ENCODE measurements at regions not wholly inside any gene's neighbourhood (a gene's known extent, or its start where the extent isn't known, plus 50 kb on each side); places are given as distances from the start of the nearest gene placed in this dataset.

GRCh38 chr12:77493302-77494168, 337.2 kb upstream of the NAV3 start:
- no peak for DNase-seq (ENCODE audit: low spot score)

GRCh38 chr12:77492536-77492935, 338.2 kb upstream of the NAV3 start:
- no peak for DNase-seq (ENCODE audit: low spot score)

- DNase-seq (ENCODE audit: low spot score): no peak
These were observed 341.2 kb upstream of the NAV3 start for GRCh38 chr12:77489331-77489970.

GRCh38 chr12:77488041-77488620, 342.6 kb upstream of the NAV3 start:
- DNase-seq (ENCODE audit: low spot score): no peak

- DNase-seq (ENCODE audit: low spot score): no peak
These were observed 343.8 kb upstream of the NAV3 start for GRCh38 chr12:77486872-77487271.

GRCh38 chr12:77485961-77486854, 344.5 kb upstream of the NAV3 start:
- DNase-seq (ENCODE audit: low spot score): no peak

GRCh38 chr12:77481687-77482086, 349.0 kb upstream of the NAV3 start:
- DNase-seq (ENCODE audit: low spot score): no peak

- DNase-seq (ENCODE audit: low spot score): no peak
These were observed 352.7 kb upstream of the NAV3 start for GRCh38 chr12:77477907-77478533.

GRCh38 chr12:77471801-77472200, 358.9 kb upstream of the NAV3 start:
- no peak for DNase-seq (ENCODE audit: low spot score)

- no peak for DNase-seq (ENCODE audit: low spot score)
These were observed 360.9 kb upstream of the NAV3 start for GRCh38 chr12:77469578-77470333.

- no peak for DNase-seq (ENCODE audit: low spot score)
These were observed 377.3 kb upstream of the E2F7 start for GRCh38 chr12:77442633-77443032.

GRCh38 chr12:77439749-77440148, 374.4 kb upstream of the E2F7 start:
- DNase-seq (ENCODE audit: low spot score): no peak

GRCh38 chr12:77438644-77439043, 373.3 kb upstream of the E2F7 start:
- DNase-seq (ENCODE audit: low spot score): no peak

GRCh38 chr12:77437206-77437605, 371.8 kb upstream of the E2F7 start:
- DNase-seq (ENCODE audit: low spot score): no peak

- no peak for DNase-seq (ENCODE audit: low spot score)
These were observed 370.2 kb upstream of the E2F7 start for GRCh38 chr12:77435446-77436091.

GRCh38 chr12:77433799-77434198, 368.4 kb upstream of the E2F7 start:
- DNase-seq (ENCODE audit: low spot score): no peak

- no peak for DNase-seq (ENCODE audit: low spot score)
These were observed 364.1 kb upstream of the E2F7 start for GRCh38 chr12:77429426-77429825.

GRCh38 chr12:77421152-77421551, 355.8 kb upstream of the E2F7 start:
- no peak for DNase-seq (ENCODE audit: low spot score)

- no peak for DNase-seq (ENCODE audit: low spot score)
These were observed 344.2 kb upstream of the E2F7 start for GRCh38 chr12:77409551-77409950.

- no peak for DNase-seq (ENCODE audit: low spot score)
These were observed 342.6 kb upstream of the E2F7 start for GRCh38 chr12:77407931-77408330.

All from putamen (tissue), 1 donor.